HFFc6 (cell line): ENCODE measurements at regions not wholly inside any gene's neighbourhood (a gene's known extent, or its start where the extent isn't known, plus 50 kb on each side); places are given as distances from the start of the nearest gene placed in this dataset.
A peak's percentile ranks its signal among the peaks of the same experiment; 100 is the strongest.

Source experiments
- DNase-seq: peaks from one replicate; pipeline ENCODE4 v3.0.0-alpha.2; 2018
- H3K27ac Mint-ChIP-seq: 2 replicates; pipeline ENCODE4 v1.8.0; 2020; ENCODE audit warnings: mild to moderate bottlenecking, mixed read lengths
- H3K27me3 Mint-ChIP-seq: 2 replicates; pipeline ENCODE4 v1.8.0; 2021; ENCODE audit warnings: mild to moderate bottlenecking, moderate library complexity, mixed read lengths; ENCODE audit not compliant: insufficient read depth
- H3K36me3 Mint-ChIP-seq: 2 replicates; pipeline ENCODE4 v1.8.0; 2021; ENCODE audit warnings: low read depth, mixed read lengths
- H3K4me1 Mint-ChIP-seq: 2 replicates; pipeline ENCODE4 v1.8.0; 2020; ENCODE audit warnings: low read depth, mixed read lengths
- H3K4me3 Mint-ChIP-seq: 2 replicates; pipeline ENCODE4 v1.8.0; 2020; ENCODE audit warnings: mild to moderate bottlenecking, moderate library complexity, mixed read lengths
- H3K9me3 Mint-ChIP-seq: 2 replicates; pipeline ENCODE4 v1.8.0; 2020; ENCODE audit warnings: mild to moderate bottlenecking, mixed read lengths
- TF ChIP-seq, protein P1 (sequence below): fragments of 200-600 bp; sonication (generic); IDR thresholded peaks from 2 replicates; pipeline ENCODE4 v1.5.0; 2021; ENCODE audit warnings: antibody characterized with exemption, mild to moderate bottlenecking

DNA sequence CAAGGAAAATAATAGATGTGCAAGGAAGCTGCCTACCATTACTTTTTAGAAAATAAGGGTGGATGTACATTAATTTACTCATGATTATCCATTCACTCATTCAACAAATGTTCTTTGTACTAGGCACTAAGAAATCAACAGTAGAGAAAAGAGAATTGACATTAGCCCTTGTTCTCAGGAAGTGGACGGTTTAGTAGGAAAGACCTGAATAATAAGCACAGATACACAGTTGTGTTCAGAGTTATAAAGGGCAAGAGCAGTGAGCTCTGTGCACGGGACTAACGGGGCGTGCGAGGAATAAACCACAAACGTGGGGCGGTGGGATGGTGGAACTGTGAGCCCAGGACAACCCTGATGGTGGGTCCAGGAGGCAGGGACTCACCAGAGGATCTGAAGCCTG, 94.4 kb upstream of the MBOAT2 start:
- Mint-ChIP-seq H3K36me3 (no peaks in the 10 kb centered on the region), H3K4me1 (peaks cover 37% of the 10 kb centered on the region), H3K9me3 (no peaks in the 10 kb centered on the region), H3K27ac (peak overlapping the region; percentile 52), H3K4me3 (no peak overlapping the region; the same call in 1 of the 2 replicates), H3K27me3 (peaks cover 4% of the 10 kb centered on the region)
- no peak for DNase-seq
- TF ChIP-seq, protein P1, sequence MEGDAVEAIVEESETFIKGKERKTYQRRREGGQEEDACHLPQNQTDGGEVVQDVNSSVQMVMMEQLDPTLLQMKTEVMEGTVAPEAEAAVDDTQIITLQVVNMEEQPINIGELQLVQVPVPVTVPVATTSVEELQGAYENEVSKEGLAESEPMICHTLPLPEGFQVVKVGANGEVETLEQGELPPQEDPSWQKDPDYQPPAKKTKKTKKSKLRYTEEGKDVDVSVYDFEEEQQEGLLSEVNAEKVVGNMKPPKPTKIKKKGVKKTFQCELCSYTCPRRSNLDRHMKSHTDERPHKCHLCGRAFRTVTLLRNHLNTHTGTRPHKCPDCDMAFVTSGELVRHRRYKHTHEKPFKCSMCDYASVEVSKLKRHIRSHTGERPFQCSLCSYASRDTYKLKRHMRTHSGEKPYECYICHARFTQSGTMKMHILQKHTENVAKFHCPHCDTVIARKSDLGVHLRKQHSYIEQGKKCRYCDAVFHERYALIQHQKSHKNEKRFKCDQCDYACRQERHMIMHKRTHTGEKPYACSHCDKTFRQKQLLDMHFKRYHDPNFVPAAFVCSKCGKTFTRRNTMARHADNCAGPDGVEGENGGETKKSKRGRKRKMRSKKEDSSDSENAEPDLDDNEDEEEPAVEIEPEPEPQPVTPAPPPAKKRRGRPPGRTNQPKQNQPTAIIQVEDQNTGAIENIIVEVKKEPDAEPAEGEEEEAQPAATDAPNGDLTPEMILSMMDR, result no peak

DNA sequence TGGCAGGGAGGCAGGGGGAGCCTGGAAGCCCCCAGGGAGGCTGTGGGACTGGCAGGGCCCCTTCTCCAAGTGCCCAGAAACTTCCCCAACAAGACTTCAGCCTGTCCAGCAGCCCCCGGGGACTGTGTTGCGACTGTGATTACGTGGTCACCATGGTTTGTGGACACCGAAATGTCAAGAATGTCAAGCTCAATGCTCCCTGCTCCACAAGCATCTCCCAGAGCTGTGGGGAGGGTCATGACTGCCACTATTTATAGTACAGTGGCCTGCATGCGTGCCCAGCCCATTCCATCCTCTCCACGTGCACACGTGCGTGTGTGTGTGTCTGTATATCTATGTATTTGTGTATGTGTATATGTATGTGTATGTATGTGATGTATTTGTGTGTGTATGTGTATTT, 93.8 kb upstream of the MBOAT2 start:
- no peak overlapping the region for H3K27ac Mint-ChIP-seq
- DNase-seq, result no peak
- H3K4me1 Mint-ChIP-seq, result peaks cover 44% of the 10 kb centered on the region
- no peaks in the 10 kb centered on the region for H3K36me3 Mint-ChIP-seq
- peaks cover 4% of the 10 kb centered on the region for H3K27me3 Mint-ChIP-seq
- H3K4me3 Mint-ChIP-seq, result no peak overlapping the region
- H3K9me3 Mint-ChIP-seq, result no peaks in the 10 kb centered on the region
- TF ChIP-seq, protein P1, result no peak

DNA sequence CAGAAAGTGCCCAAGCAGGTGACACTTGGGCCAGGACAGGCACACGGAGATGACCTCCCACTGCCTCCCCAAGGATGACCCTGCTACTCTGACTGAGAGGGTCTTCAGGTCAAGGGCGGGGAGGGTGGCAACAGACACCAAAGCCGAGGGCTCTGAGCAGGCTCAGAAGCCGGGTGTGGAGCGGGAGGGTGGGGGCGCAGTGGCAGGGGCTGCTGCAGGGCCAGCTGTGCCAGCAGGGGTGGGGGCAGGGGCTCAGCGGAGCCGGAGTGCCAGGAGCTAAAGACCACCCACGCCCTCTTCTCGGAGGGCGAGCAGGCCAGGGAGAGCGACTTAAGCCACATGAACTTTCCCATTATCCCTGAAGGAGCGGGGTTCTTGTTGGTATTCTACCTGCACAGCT, 93.3 kb upstream of the MBOAT2 start:
- H3K4me3 Mint-ChIP-seq, result no peak overlapping the region
- H3K36me3 Mint-ChIP-seq, result no peaks in the 10 kb centered on the region
- H3K27ac Mint-ChIP-seq, result no peak overlapping the region
- peaks cover 4% of the 10 kb centered on the region for H3K27me3 Mint-ChIP-seq
- H3K4me1 Mint-ChIP-seq, result peaks cover 48% of the 10 kb centered on the region
- no peak for DNase-seq
- TF ChIP-seq, protein P1, result no peak
- H3K9me3 Mint-ChIP-seq, result no peaks in the 10 kb centered on the region

DNA sequence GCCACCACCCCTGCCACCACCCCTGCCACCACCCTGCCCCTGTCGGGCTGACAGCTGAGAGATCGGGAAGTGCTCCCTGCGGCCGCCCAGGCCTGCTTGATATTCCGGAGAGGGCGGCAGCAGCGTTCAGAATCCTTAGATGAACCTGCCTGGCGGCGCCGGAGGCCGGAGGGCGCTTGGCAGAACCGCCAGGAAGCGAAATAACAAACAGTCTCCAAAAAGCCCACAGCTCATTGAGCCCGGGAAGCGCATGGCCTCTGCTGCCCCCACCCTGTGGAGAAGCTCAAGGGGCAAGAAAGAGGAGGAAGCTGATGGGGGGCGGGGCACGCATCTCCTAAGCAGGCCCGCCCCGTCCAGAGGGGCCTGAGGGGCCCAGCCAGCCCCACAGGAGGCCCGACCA, 92.2 kb upstream of the MBOAT2 start:
- no peak overlapping the region for H3K27ac Mint-ChIP-seq
- peaks cover 4% of the 10 kb centered on the region for H3K27me3 Mint-ChIP-seq
- TF ChIP-seq, protein P1, result no peak
- no peak for DNase-seq
- peaks cover 58% of the 10 kb centered on the region for H3K4me1 Mint-ChIP-seq
- H3K9me3 Mint-ChIP-seq, result no peaks in the 10 kb centered on the region
- H3K36me3 Mint-ChIP-seq, result no peaks in the 10 kb centered on the region
- no peak overlapping the region for H3K4me3 Mint-ChIP-seq

DNA sequence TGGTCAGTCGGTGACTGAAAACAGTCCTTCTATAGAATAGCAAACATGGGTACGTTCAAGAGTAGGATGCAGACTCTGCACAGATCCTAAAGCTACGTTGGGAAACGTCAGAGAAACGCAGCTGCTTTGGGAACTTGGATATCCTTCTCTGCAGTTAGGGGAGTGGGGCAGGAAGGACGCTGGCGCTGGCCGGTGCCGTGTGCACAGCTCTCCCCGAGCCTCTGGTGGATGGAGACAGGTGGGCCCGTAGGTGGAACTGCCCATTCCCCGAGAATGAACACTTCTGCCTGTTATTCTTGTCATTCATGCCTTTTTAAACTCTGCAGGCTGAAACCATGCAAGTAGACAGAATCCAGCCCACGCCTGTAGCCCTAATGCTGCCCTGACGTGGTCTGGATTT, 91.7 kb upstream of the MBOAT2 start:
- TF ChIP-seq, protein P1, result no peak
- Mint-ChIP-seq H3K4me3 (no peak overlapping the region), H3K27me3 (peaks cover 4% of the 10 kb centered on the region), H3K36me3 (no peaks in the 10 kb centered on the region), H3K27ac (no peak overlapping the region), H3K9me3 (no peaks in the 10 kb centered on the region), H3K4me1 (peaks cover 59% of the 10 kb centered on the region)
- DNase-seq, result no peak

DNA sequence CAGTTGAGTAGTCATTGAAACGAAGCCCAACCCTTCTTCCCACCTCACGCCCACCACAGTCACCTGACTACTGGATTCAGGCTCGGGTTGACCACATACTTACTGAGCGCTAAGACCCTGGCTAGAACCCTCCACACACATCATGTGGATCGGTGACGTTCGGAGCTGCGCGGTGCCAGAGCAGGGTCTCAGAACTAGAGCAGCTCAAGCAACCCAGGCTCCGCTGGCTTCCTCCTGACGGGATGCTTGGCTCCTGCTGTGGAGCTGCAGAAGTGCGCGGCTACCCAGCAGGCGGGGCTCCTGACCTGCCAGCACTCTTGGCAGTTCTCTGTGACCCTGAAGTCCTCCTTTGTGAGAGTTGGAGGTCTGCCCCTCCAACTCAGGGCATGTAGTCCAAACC, 90.6 kb upstream of the MBOAT2 start:
- Mint-ChIP-seq H3K36me3 (no peaks in the 10 kb centered on the region), H3K27ac (no peak overlapping the region), H3K27me3 (peaks cover 4% of the 10 kb centered on the region), H3K9me3 (no peaks in the 10 kb centered on the region), H3K4me3 (no peak overlapping the region), H3K4me1 (peaks cover 59% of the 10 kb centered on the region)
- TF ChIP-seq, protein P1, result no peak
- DNase-seq, result no peak
